HepG2 (cell line): ENCODE measurements at regions not wholly inside any gene's neighbourhood (a gene's known extent, or its start where the extent isn't known, plus 50 kb on each side); places are given as distances from the start of the nearest gene placed in this dataset.

Experiments
- CEBPB ChIP-seq: IDR thresholded peaks from 2 replicates; pipeline ENCODE4 v1.6.1; 2011; ENCODE audit warnings: low read depth, low read length, improper control_type of control experiment, borderline replicate concordance
- CTCF ChIP-seq: sonication (generic); formaldehyde crosslinking; IDR thresholded peaks from 2 replicates; pipeline ENCODE4 v1.5.0; 2020; ENCODE audit warnings: mild to moderate bottlenecking, missing genetic modification reagents, moderate library complexity
- EZH2 ChIP-seq: conservative IDR thresholded peaks from 2 replicates; pipeline ENCODE4 v1.6.1; 2012; ENCODE audit warnings: mild to moderate bottlenecking, low read depth, low read length, moderate library complexity
- NCOA1 ChIP-seq: sonication (generic); formaldehyde crosslinking; IDR thresholded peaks from 2 replicates; pipeline ENCODE4 v1.9.0; 2021; ENCODE audit warnings: missing genetic modification reagents
- POLR2A ChIP-seq, 2 experiments: IDR thresholded peaks; 2 replicates each; pipeline ENCODE4 v1.6.1; 2011; ENCODE audit warnings: low read depth in 2 of 2, low read length in 2 of 2, mild to moderate bottlenecking in 1 of 2, moderate library complexity in 1 of 2; ENCODE audit not compliant: insufficient read depth in 1 of 2
- SALL1 ChIP-seq: sonication (generic); formaldehyde crosslinking; IDR thresholded peaks from 2 replicates; pipeline ENCODE4 v1.8.0; 2022; ENCODE audit warnings: mild to moderate bottlenecking, missing genetic modification reagents
- SP5 ChIP-seq: IDR thresholded peaks from 2 replicates; pipeline ENCODE4 v1.6.1; 2016; ENCODE audit warnings: low read depth, borderline replicate concordance
- THYN1 ChIP-seq: sonication (generic); formaldehyde crosslinking; IDR thresholded peaks from 2 replicates; pipeline ENCODE4 v1.8.1; 2023; ENCODE audit warnings: low read depth, mild to moderate bottlenecking, moderate library complexity, missing genetic modification reagents, borderline replicate concordance
- TOE1 ChIP-seq: sonication (generic); formaldehyde crosslinking; IDR thresholded peaks from 2 replicates; pipeline ENCODE4 v1.4.0; 2020; ENCODE audit warnings: mild to moderate bottlenecking, missing genetic modification reagents
- ZNF776 ChIP-seq: sonication (generic); formaldehyde crosslinking; IDR thresholded peaks from 2 replicates; pipeline ENCODE4 v1.4.0; 2020; ENCODE audit warnings: mild to moderate bottlenecking, missing genetic modification reagents
- TF ChIP-seq, protein P1 (sequence below): sonication (generic); formaldehyde crosslinking; conservative IDR thresholded peaks from 2 replicates; pipeline ENCODE4 v1.4.0; 2020; ENCODE audit warnings: missing genetic modification reagents
- TF ChIP-seq, protein P2 (sequence below): sonication (generic); formaldehyde crosslinking; IDR thresholded peaks from 2 replicates; pipeline ENCODE4 v1.5.0; 2020; ENCODE audit warnings: missing genetic modification reagents, mild to moderate bottlenecking, borderline replicate concordance
- TF ChIP-seq, protein P3 (sequence below): sonication (generic); formaldehyde crosslinking; IDR thresholded peaks from 2 replicates; pipeline ENCODE4 v1.4.0; 2020; ENCODE audit warnings: low read depth, missing genetic modification reagents
- TF ChIP-seq, protein P4 (sequence below): sonication (generic); formaldehyde crosslinking; IDR thresholded peaks from 2 replicates; pipeline ENCODE4 v1.4.0; 2020; ENCODE audit warnings: missing genetic modification reagents

GRCh38 chr6:11920566-11920965, 91.5 kb upstream of the HIVEP1 start:
- TF ChIP-seq, protein P1, sequence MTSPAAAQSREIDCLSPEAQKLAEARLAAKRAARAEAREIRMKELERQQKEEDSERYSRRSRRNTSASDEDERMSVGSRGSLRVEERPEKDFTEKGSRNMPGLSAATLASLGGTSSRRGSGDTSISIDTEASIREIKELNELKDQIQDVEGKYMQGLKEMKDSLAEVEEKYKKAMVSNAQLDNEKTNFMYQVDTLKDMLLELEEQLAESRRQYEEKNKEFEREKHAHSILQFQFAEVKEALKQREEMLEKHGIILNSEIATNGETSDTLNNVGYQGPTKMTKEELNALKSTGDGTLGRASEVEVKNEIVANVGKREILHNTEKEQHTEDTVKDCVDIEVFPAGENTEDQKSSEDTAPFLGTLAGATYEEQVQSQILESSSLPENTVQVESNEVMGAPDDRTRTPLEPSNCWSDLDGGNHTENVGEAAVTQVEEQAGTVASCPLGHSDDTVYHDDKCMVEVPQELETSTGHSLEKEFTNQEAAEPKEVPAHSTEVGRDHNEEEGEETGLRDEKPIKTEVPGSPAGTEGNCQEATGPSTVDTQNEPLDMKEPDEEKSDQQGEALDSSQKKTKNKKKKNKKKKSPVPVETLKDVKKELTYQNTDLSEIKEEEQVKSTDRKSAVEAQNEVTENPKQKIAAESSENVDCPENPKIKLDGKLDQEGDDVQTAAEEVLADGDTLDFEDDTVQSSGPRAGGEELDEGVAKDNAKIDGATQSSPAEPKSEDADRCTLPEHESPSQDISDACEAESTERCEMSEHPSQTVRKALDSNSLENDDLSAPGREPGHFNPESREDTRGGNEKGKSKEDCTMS (CRISPR knock-in tag) = no peak
- TF ChIP-seq SP5 (CRISPR knock-in tag) (no peak), TOE1 (CRISPR knock-in tag) (no peak), NCOA1 (CRISPR knock-in tag) (no peak), CEBPB (no peak), SALL1 (CRISPR knock-in tag) (no peak), ZNF776 (CRISPR knock-in tag) (no peak), CTCF (CRISPR knock-in tag) (no peak), THYN1 (no peak), POLR2A (IDR thresholded peaks at IDR 0.05; ENCODE audit: insufficient read depth in 1 of 2, low read depth in 2 of 2, low read length in 2 of 2) (no peak), EZH2 (no peak)
- TF ChIP-seq, protein P2, sequence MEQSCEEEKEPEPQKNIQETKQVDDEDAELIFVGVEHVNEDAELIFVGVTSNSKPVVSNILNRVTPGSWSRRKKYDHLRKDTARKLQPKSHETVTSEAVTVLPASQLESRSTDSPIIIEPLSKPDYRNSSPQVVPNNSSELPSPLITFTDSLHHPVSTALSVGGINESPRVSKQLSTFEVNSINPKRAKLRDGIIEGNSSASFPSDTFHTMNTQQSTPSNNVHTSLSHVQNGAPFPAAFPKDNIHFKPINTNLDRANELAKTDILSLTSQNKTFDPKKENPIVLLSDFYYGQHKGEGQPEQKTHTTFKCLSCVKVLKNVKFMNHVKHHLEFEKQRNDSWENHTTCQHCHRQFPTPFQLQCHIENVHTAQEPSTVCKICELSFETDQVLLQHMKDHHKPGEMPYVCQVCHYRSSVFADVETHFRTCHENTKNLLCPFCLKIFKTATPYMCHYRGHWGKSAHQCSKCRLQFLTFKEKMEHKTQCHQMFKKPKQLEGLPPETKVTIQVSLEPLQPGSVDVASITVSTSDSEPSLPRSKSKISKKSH (CRISPR knock-in tag) = no peak
- TF ChIP-seq, protein P3, sequence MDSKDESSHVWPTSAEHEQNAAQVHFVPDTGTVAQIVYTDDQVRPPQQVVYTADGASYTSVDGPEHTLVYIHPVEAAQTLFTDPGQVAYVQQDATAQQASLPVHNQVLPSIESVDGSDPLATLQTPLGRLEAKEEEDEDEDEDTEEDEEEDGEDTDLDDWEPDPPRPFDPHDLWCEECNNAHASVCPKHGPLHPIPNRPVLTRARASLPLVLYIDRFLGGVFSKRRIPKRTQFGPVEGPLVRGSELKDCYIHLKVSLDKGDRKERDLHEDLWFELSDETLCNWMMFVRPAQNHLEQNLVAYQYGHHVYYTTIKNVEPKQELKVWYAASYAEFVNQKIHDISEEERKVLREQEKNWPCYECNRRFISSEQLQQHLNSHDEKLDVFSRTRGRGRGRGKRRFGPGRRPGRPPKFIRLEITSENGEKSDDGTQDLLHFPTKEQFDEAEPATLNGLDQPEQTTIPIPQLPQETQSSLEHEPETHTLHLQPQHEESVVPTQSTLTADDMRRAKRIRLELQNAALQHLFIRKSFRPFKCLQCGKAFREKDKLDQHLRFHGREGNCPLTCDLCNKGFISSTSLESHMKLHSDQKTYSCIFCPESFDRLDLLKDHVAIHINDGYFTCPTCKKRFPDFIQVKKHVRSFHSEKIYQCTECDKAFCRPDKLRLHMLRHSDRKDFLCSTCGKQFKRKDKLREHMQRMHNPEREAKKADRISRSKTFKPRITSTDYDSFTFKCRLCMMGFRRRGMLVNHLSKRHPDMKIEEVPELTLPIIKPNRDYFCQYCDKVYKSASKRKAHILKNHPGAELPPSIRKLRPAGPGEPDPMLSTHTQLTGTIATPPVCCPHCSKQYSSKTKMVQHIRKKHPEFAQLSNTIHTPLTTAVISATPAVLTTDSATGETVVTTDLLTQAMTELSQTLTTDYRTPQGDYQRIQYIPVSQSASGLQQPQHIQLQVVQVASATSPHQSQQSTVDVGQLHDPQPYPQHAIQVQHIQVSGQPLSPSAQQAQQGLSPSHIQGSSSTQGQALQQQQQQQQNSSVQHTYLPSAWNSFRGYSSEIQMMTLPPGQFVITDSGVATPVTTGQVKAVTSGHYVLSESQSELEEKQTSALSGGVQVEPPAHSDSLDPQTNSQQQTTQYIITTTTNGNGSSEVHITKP = no peak
- TF ChIP-seq, protein P4, sequence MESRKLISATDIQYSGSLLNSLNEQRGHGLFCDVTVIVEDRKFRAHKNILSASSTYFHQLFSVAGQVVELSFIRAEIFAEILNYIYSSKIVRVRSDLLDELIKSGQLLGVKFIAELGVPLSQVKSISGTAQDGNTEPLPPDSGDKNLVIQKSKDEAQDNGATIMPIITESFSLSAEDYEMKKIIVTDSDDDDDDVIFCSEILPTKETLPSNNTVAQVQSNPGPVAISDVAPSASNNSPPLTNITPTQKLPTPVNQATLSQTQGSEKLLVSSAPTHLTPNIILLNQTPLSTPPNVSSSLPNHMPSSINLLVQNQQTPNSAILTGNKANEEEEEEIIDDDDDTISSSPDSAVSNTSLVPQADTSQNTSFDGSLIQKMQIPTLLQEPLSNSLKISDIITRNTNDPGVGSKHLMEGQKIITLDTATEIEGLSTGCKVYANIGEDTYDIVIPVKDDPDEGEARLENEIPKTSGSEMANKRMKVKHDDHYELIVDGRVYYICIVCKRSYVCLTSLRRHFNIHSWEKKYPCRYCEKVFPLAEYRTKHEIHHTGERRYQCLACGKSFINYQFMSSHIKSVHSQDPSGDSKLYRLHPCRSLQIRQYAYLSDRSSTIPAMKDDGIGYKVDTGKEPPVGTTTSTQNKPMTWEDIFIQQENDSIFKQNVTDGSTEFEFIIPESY (CRISPR knock-in tag) = no peak
